ENCODE measurements at regions not wholly inside any gene's neighbourhood (a gene's known extent, or its start where the extent isn't known, plus 50 kb on each side); places are given as distances from the start of the nearest gene placed in this dataset.

GRCh38 chr6:168167431-168168315, 88.7 kb upstream of the FRMD1 start:
- no peak for DNase-seq (ENCODE audit: low spot score)
- Mint-ChIP-seq H3K36me3 (ENCODE audit: low read depth) (no peaks in the 10 kb centered on the region), H3K27ac (no peak overlapping the region), H3K27me3 (ENCODE audit: low read depth) (no peaks in the 10 kb centered on the region), H3K4me3 (ENCODE audit: low read depth) (no peak overlapping the region), H3K9me3 (peaks cover 9% of the 10 kb centered on the region), H3K4me1 (ENCODE audit: low read depth) (no peaks in the 10 kb centered on the region)
- intact Hi-C loops (cut with micrococcal nuclease) = no loop called here

GRCh38 chr6:168166627-168167026, 87.6 kb upstream of the FRMD1 start:
- DNase-seq (ENCODE audit: low spot score) = no peak
- intact Hi-C loops (cut with micrococcal nuclease) = no loop called here
- H3K4me3 Mint-ChIP-seq (ENCODE audit: low read depth) = no peak overlapping the region
- H3K27me3 Mint-ChIP-seq (ENCODE audit: low read depth) = no peaks in the 10 kb centered on the region
- H3K27ac Mint-ChIP-seq = no peak overlapping the region
- H3K4me1 Mint-ChIP-seq (ENCODE audit: low read depth) = no peaks in the 10 kb centered on the region
- no peaks in the 10 kb centered on the region for H3K36me3 Mint-ChIP-seq (ENCODE audit: low read depth)
- H3K9me3 Mint-ChIP-seq = peaks cover 9% of the 10 kb centered on the region

- Mint-ChIP-seq H3K27me3 (ENCODE audit: low read depth) (no peaks in the 10 kb centered on the region), H3K4me1 (ENCODE audit: low read depth) (no peaks in the 10 kb centered on the region), H3K36me3 (ENCODE audit: low read depth) (no peaks in the 10 kb centered on the region), H3K27ac (no peak overlapping the region), H3K4me3 (ENCODE audit: low read depth) (no peak overlapping the region), H3K9me3 (peaks cover 9% of the 10 kb centered on the region)
- intact Hi-C loops (cut with micrococcal nuclease) = no loop called here
- no peak for DNase-seq (ENCODE audit: low spot score)
Measured at GRCh38 chr6:168165891-168166290, 86.9 kb upstream of the FRMD1 start.

GRCh38 chr6:168165373-168165772, 86.4 kb upstream of the FRMD1 start:
- Mint-ChIP-seq H3K36me3 (ENCODE audit: low read depth) (no peaks in the 10 kb centered on the region), H3K9me3 (peaks cover 9% of the 10 kb centered on the region), H3K27me3 (ENCODE audit: low read depth) (no peaks in the 10 kb centered on the region), H3K4me3 (ENCODE audit: low read depth) (no peak overlapping the region), H3K27ac (no peak overlapping the region), H3K4me1 (ENCODE audit: low read depth) (no peaks in the 10 kb centered on the region)
- DNase-seq (ENCODE audit: low spot score) = no peak
- intact Hi-C loops (cut with micrococcal nuclease) = no loop called here

- no peak overlapping the region for H3K4me3 Mint-ChIP-seq (ENCODE audit: low read depth)
- no peak for DNase-seq (ENCODE audit: low spot score)
Measured at GRCh38 chr6:168164462-168165061, 85.5 kb upstream of the FRMD1 start.

GRCh38 chr6:168163096-168163731, 84.2 kb upstream of the FRMD1 start:
- H3K27me3 Mint-ChIP-seq (ENCODE audit: low read depth) = no peaks in the 10 kb centered on the region
- intact Hi-C loops (cut with micrococcal nuclease) = no loop called here
- no peak for DNase-seq (ENCODE audit: low spot score)
- H3K4me1 Mint-ChIP-seq (ENCODE audit: low read depth) = no peaks in the 10 kb centered on the region
- H3K9me3 Mint-ChIP-seq = peaks cover 7% of the 10 kb centered on the region
- H3K36me3 Mint-ChIP-seq (ENCODE audit: low read depth) = no peaks in the 10 kb centered on the region
- no peak overlapping the region for H3K4me3 Mint-ChIP-seq (ENCODE audit: low read depth)
- no peak overlapping the region for H3K27ac Mint-ChIP-seq

More at GRCh38 chr6:168164462-168165061, 85.5 kb upstream of the FRMD1 start:
- Mint-ChIP-seq H3K27ac (no peak overlapping the region), H3K36me3 (ENCODE audit: low read depth) (no peaks in the 10 kb centered on the region), H3K4me1 (ENCODE audit: low read depth) (no peaks in the 10 kb centered on the region), H3K27me3 (ENCODE audit: low read depth) (no peaks in the 10 kb centered on the region), H3K9me3 (peaks cover 9% of the 10 kb centered on the region)
- intact Hi-C loops (cut with micrococcal nuclease) = no loop called here

- Mint-ChIP-seq H3K36me3 (ENCODE audit: low read depth) (no peaks in the 10 kb centered on the region), H3K4me3 (ENCODE audit: low read depth) (no peak overlapping the region), H3K27me3 (ENCODE audit: low read depth) (no peaks in the 10 kb centered on the region), H3K27ac (no peak overlapping the region), H3K4me1 (ENCODE audit: low read depth) (no peaks in the 10 kb centered on the region), H3K9me3 (no peaks in the 10 kb centered on the region)
- intact Hi-C loops (cut with micrococcal nuclease) = no loop called here
- DNase-seq (ENCODE audit: low spot score) = no peak
Measured at GRCh38 chr6:168162366-168162765, 83.4 kb upstream of the FRMD1 start.

GRCh38 chr6:168161371-168161750, 82.3 kb upstream of the FRMD1 start:
- H3K4me3 Mint-ChIP-seq (ENCODE audit: low read depth) = no peak overlapping the region
- intact Hi-C loops (cut with micrococcal nuclease) = no loop called here
- no peaks in the 10 kb centered on the region for H3K36me3 Mint-ChIP-seq (ENCODE audit: low read depth)
- H3K4me1 Mint-ChIP-seq (ENCODE audit: low read depth) = no peaks in the 10 kb centered on the region
- no peaks in the 10 kb centered on the region for H3K9me3 Mint-ChIP-seq
- DNase-seq (ENCODE audit: low spot score) = no peak
- H3K27me3 Mint-ChIP-seq (ENCODE audit: low read depth) = no peaks in the 10 kb centered on the region
- no peak overlapping the region for H3K27ac Mint-ChIP-seq

GRCh38 chr6:168160506-168161370, 81.7 kb upstream of the FRMD1 start:
- Mint-ChIP-seq H3K9me3 (no peaks in the 10 kb centered on the region), H3K4me3 (ENCODE audit: low read depth) (no peak overlapping the region), H3K36me3 (ENCODE audit: low read depth) (no peaks in the 10 kb centered on the region), H3K27ac (no peak overlapping the region), H3K27me3 (ENCODE audit: low read depth) (no peaks in the 10 kb centered on the region), H3K4me1 (ENCODE audit: low read depth) (no peaks in the 10 kb centered on the region)
- DNase-seq (ENCODE audit: low spot score) = no peak
- intact Hi-C loops (cut with micrococcal nuclease) = no loop called here

GRCh38 chr6:168159506-168159905, 80.5 kb upstream of the FRMD1 start:
- no peak overlapping the region for H3K27ac Mint-ChIP-seq
- no peaks in the 10 kb centered on the region for H3K36me3 Mint-ChIP-seq (ENCODE audit: low read depth)
- H3K9me3 Mint-ChIP-seq = no peaks in the 10 kb centered on the region
- DNase-seq (ENCODE audit: low spot score) = no peak
- no peak overlapping the region for H3K4me3 Mint-ChIP-seq (ENCODE audit: low read depth)
- no peaks in the 10 kb centered on the region for H3K4me1 Mint-ChIP-seq (ENCODE audit: low read depth)
- intact Hi-C loops (cut with micrococcal nuclease) = no loop called here
- no peaks in the 10 kb centered on the region for H3K27me3 Mint-ChIP-seq (ENCODE audit: low read depth)

- intact Hi-C loops (cut with micrococcal nuclease) = no loop called here
- Mint-ChIP-seq H3K4me1 (ENCODE audit: low read depth) (no peaks in the 10 kb centered on the region), H3K9me3 (no peaks in the 10 kb centered on the region), H3K27me3 (ENCODE audit: low read depth) (no peaks in the 10 kb centered on the region), H3K36me3 (ENCODE audit: low read depth) (no peaks in the 10 kb centered on the region), H3K4me3 (ENCODE audit: low read depth) (no peak overlapping the region), H3K27ac (no peak overlapping the region)
- DNase-seq (ENCODE audit: low spot score) = no peak
Measured at GRCh38 chr6:168158980-168159349, 80.0 kb upstream of the FRMD1 start.

- intact Hi-C loops (cut with micrococcal nuclease) = no loop called here
- Mint-ChIP-seq H3K36me3 (ENCODE audit: low read depth) (no peaks in the 10 kb centered on the region), H3K27me3 (ENCODE audit: low read depth) (no peaks in the 10 kb centered on the region), H3K4me1 (ENCODE audit: low read depth) (no peaks in the 10 kb centered on the region), H3K27ac (no peak overlapping the region), H3K9me3 (no peaks in the 10 kb centered on the region), H3K4me3 (ENCODE audit: low read depth) (no peak overlapping the region)
- DNase-seq (ENCODE audit: low spot score) = no peak
Measured at GRCh38 chr6:168158213-168158979, 79.4 kb upstream of the FRMD1 start.
